ENCODE measurements at regions not wholly inside any gene's neighbourhood (a gene's known extent, or its start where the extent isn't known, plus 50 kb on each side); places are given as distances from the start of the nearest gene placed in this dataset.

DNA sequence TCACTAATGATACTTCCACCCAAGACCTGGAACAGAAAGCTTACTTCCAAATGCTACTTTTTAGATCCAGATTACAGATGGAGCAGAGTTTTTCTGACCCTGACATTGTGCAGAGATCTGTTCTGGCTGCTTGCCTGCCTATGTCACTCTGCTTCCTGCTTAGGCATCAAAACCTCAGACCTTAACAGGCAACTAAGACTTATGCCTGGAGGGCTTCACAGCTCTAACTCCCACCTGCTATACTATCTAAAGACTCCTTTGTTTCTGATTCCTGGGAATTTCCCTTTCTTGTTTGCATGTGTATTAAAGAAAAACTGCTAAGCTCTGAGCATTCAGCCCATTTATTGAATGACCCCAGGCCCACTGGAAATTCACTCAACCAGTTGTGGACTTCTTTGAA, 157.4 kb upstream of the NPHP3 start:
- no peak overlapping the region for H3K9ac ChIP-seq (ENCODE audit: insufficient read depth, low read length)
- no peak for DNase-seq (ENCODE audit: low read depth in 2 of 2)
- no peak overlapping the region for H2AFZ ChIP-seq (ENCODE audit: low read length)
- no peaks in the 10 kb centered on the region for H3K27me3 ChIP-seq (ENCODE audit: control insufficient read depth, insufficient read depth, low read length)
- H3K4me1 ChIP-seq (ENCODE audit: control insufficient read depth, extremely low read depth, insufficient read depth, low read length) = no peaks in the 10 kb centered on the region
- no peak overlapping the region for H3K4me3 ChIP-seq (replicated peaks in 1 of 4; ENCODE audit: control extremely low read depth in 1 of 4, insufficient read depth in 1 of 4, low read depth in 3 of 4, low read length in 4 of 4)
- H3K79me2 ChIP-seq (ENCODE audit: control insufficient read depth, insufficient read depth, low read length) = no peaks in the 10 kb centered on the region
- TF ChIP-seq EZH2 (IDR thresholded peaks at IDR 0.05; ENCODE audit: low read length, missing control alignments) = no peak
- TF ChIP-seq, protein P1, sequence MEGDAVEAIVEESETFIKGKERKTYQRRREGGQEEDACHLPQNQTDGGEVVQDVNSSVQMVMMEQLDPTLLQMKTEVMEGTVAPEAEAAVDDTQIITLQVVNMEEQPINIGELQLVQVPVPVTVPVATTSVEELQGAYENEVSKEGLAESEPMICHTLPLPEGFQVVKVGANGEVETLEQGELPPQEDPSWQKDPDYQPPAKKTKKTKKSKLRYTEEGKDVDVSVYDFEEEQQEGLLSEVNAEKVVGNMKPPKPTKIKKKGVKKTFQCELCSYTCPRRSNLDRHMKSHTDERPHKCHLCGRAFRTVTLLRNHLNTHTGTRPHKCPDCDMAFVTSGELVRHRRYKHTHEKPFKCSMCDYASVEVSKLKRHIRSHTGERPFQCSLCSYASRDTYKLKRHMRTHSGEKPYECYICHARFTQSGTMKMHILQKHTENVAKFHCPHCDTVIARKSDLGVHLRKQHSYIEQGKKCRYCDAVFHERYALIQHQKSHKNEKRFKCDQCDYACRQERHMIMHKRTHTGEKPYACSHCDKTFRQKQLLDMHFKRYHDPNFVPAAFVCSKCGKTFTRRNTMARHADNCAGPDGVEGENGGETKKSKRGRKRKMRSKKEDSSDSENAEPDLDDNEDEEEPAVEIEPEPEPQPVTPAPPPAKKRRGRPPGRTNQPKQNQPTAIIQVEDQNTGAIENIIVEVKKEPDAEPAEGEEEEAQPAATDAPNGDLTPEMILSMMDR (conservative IDR thresholded peaks at IDR 0.05 in 1 of 2, IDR thresholded peaks at IDR 0.05 in 1 of 2; ENCODE audit: low read depth in 1 of 2, low read length in 2 of 2) = no peak
- no peaks in the 10 kb centered on the region for H4K20me1 ChIP-seq (ENCODE audit: control insufficient read depth, extremely low read depth, insufficient read depth, low read length)
- H3K36me3 ChIP-seq (ENCODE audit: control insufficient read depth, insufficient read depth, low read length) = no peaks in the 10 kb centered on the region
- no peak overlapping the region for H3K27ac ChIP-seq (ENCODE audit: insufficient read depth, low read length)
- no peak overlapping the region for H3K4me2 ChIP-seq (ENCODE audit: extremely low read depth, insufficient read depth, low read length)
- no peaks in the 10 kb centered on the region for H3K9me3 ChIP-seq (ENCODE audit: control insufficient read depth, insufficient read depth, low read depth, low read length)

DNA sequence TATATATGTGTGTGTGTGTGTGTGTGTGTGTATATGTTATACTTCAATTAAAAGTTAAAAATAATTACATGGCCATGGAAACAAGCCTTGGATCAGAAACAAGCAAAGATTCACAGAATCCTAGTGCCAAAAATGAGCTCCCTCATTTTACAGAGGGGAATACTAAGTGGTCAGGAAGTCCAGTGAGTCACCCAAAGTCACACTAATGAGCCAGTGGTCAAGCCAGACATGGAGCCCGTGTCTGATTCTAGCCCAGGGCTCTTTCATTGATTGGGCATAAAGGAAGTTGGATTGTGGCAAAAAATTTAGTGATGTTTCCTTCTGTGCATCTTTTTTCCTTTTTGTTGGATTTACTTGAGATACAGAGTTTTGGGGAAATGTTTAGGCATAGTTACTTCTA, 152.5 kb upstream of the NPHP3 start:
- Histone ChIP-seq H4K20me1 (ENCODE audit: control insufficient read depth, extremely low read depth, insufficient read depth, low read length) (no peaks in the 10 kb centered on the region), H3K4me3 (replicated peaks in 1 of 4; ENCODE audit: control extremely low read depth in 1 of 4, insufficient read depth in 1 of 4, low read depth in 3 of 4, low read length in 4 of 4) (no peak overlapping the region), H3K36me3 (ENCODE audit: control insufficient read depth, insufficient read depth, low read length) (no peaks in the 10 kb centered on the region), H3K27me3 (ENCODE audit: control insufficient read depth, insufficient read depth, low read length) (no peaks in the 10 kb centered on the region), H3K4me2 (ENCODE audit: extremely low read depth, insufficient read depth, low read length) (no peak overlapping the region), H3K9me3 (ENCODE audit: control insufficient read depth, insufficient read depth, low read depth, low read length) (no peaks in the 10 kb centered on the region), H3K79me2 (ENCODE audit: control insufficient read depth, insufficient read depth, low read length) (no peaks in the 10 kb centered on the region), H3K9ac (ENCODE audit: insufficient read depth, low read length) (no peak overlapping the region), H2AFZ (ENCODE audit: low read length) (no peak overlapping the region), H3K27ac (ENCODE audit: insufficient read depth, low read length) (no peak overlapping the region), H3K4me1 (ENCODE audit: control insufficient read depth, extremely low read depth, insufficient read depth, low read length) (no peaks in the 10 kb centered on the region)
- no peak for TF ChIP-seq EZH2 (IDR thresholded peaks at IDR 0.05; ENCODE audit: low read length, missing control alignments)
- TF ChIP-seq, protein P1 (conservative IDR thresholded peaks at IDR 0.05 in 1 of 2, IDR thresholded peaks at IDR 0.05 in 1 of 2; ENCODE audit: low read depth in 1 of 2, low read length in 2 of 2) = no peak
- DNase-seq (ENCODE audit: low read depth in 2 of 2) = no peak

DNA sequence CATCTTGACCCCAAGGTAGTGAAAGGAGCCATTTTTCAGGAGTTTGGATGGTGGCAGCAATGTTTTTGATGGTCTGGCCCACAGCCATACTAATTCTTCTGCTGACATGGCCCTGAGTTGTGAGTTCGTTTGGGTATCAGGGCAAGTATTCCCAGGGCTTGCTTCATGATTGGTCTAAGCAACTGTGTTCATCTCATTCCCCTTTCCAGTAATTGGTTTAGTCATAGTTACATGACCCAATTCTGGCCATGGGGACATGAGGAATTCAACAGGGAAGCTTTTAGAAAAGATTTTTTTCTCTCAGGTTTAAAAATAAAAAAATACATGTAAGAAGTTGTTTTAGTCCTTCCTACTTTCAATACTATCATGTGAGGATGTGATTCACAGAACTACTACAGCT, 150.5 kb upstream of the NPHP3 start:
- Histone ChIP-seq H3K4me2 (ENCODE audit: extremely low read depth, insufficient read depth, low read length) (no peak overlapping the region), H3K36me3 (ENCODE audit: control insufficient read depth, insufficient read depth, low read length) (no peaks in the 10 kb centered on the region), H2AFZ (ENCODE audit: low read length) (no peak overlapping the region), H3K4me3 (replicated peaks in 1 of 4; ENCODE audit: control extremely low read depth in 1 of 4, insufficient read depth in 1 of 4, low read depth in 3 of 4, low read length in 4 of 4) (no peak overlapping the region), H3K27me3 (ENCODE audit: control insufficient read depth, insufficient read depth, low read length) (no peaks in the 10 kb centered on the region), H3K9me3 (ENCODE audit: control insufficient read depth, insufficient read depth, low read depth, low read length) (no peaks in the 10 kb centered on the region), H4K20me1 (ENCODE audit: control insufficient read depth, extremely low read depth, insufficient read depth, low read length) (no peaks in the 10 kb centered on the region), H3K9ac (ENCODE audit: insufficient read depth, low read length) (no peak overlapping the region), H3K27ac (ENCODE audit: insufficient read depth, low read length) (no peak overlapping the region), H3K4me1 (ENCODE audit: control insufficient read depth, extremely low read depth, insufficient read depth, low read length) (no peaks in the 10 kb centered on the region), H3K79me2 (ENCODE audit: control insufficient read depth, insufficient read depth, low read length) (no peaks in the 10 kb centered on the region)
- TF ChIP-seq, protein P1 (conservative IDR thresholded peaks at IDR 0.05 in 1 of 2, IDR thresholded peaks at IDR 0.05 in 1 of 2; ENCODE audit: low read depth in 1 of 2, low read length in 2 of 2) = no peak
- no peak for TF ChIP-seq EZH2 (IDR thresholded peaks at IDR 0.05; ENCODE audit: low read length, missing control alignments)
- DNase-seq (ENCODE audit: low read depth in 2 of 2) = no peak

Measured in fibroblast of lung (primary cell).